Sigmoid colon (tissue), 4 donors: ENCODE measurements at regions not wholly inside any gene's neighbourhood (a gene's known extent, or its start where the extent isn't known, plus 50 kb on each side); places are given as distances from the start of the nearest gene placed in this dataset.
A peak's percentile ranks its signal among the peaks of the same experiment; 100 is the strongest.

Experiments used
- CTCF ChIP-seq, 4 experiments: fragments of 450-650 bp in 3 of 4; fragments of 200-600 bp in 1 of 4; IDR thresholded peaks; one replicate each; pipeline ENCODE4 v1.5.1; 2016 to 2019; ENCODE audit warnings: antibody characterized with exemption in 4 of 4, mild to moderate bottlenecking in 3 of 4, moderate library complexity in 2 of 4
- EP300 ChIP-seq, 4 donors: sonication (generic); formaldehyde crosslinking; IDR thresholded peaks; one replicate each; pipeline ENCODE4 v1.6.1; 2017; ENCODE audit warnings: antibody characterized with exemption in 4 of 4
- POLR2A ChIP-seq, 2 donors: fragments of 450-650 bp; IDR thresholded peaks; one replicate each; pipeline ENCODE4 v1.6.1; 2016; ENCODE audit warnings: antibody characterized with exemption in 2 of 2, mild to moderate bottlenecking in 2 of 2, moderate library complexity in 2 of 2
- POLR2AphosphoS5 ChIP-seq, 4 donors: sonication (generic); formaldehyde crosslinking; IDR thresholded peaks; one replicate each; pipeline ENCODE4 v1.6.1; 2017; ENCODE audit warnings: antibody characterized with exemption in 4 of 4

- TF ChIP-seq POLR2A (IDR thresholded peaks at IDR 0.05) (no peak), CTCF (IDR thresholded peaks at IDR 0.05) (peak; percentile 55 to 84 (median 58)), POLR2AphosphoS5 (IDR thresholded peaks at IDR 0.05) (no peak), EP300 (IDR thresholded peaks at IDR 0.05) (no peak)
Measured at GRCh38 chr4:181143250-181143854, 1099.8 kb upstream of the TENM3 start.
